Peyer's patch (tissue), 4 donors: ENCODE measurements at regions not wholly inside any gene's neighbourhood (a gene's known extent, or its start where the extent isn't known, plus 50 kb on each side); places are given as distances from the start of the nearest gene placed in this dataset.

Source experiments
- CTCF ChIP-seq, 6 experiments: fragments of 450-650 bp in 4 of 6; fragments of 200-600 bp in 2 of 6; sonication (generic) in 1 of 6; IDR thresholded peaks; one replicate each; pipeline ENCODE4 v1.5.1; 2017 to 2019; ENCODE audit warnings: antibody characterized with exemption in 6 of 6, mild to moderate bottlenecking in 3 of 6, moderate library complexity in 1 of 6
- POLR2A ChIP-seq, 2 donors: fragments of 450-650 bp; IDR thresholded peaks; one replicate each; pipeline ENCODE4 v1.5.1; 2017; ENCODE audit warnings: antibody characterized with exemption in 2 of 2, mild to moderate bottlenecking in 2 of 2, moderate library complexity in 2 of 2

DNA sequence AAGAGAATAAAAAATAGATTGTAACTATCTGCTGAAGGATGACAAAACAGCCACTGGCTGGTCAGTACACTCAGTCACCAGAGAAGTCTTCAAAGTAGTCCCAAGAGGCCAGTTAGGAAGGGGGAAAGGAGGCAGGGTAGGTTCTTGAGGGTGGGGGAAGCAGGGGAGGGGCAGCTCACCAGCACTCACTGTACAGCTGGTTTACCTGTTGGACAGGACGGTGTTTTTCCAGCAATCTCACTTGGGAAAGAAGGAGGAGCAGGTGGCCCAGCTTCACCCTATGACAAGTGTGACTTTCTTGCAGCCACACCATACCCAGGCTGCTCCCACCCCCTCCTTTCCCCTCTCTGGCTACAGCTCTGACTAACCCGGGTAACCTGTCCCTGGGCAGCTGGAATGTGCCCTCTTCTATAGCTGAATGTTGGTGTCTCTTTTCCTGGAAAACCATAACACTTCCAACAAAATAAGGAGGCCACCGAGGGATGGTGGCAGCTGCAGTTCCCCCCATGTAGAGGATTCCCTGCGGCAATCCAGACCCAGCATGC lies 203.4 kb upstream of the NSMCE3 start:
- TF ChIP-seq CTCF (IDR thresholded peaks at IDR 0.05), result no peak
- TF ChIP-seq POLR2A (IDR thresholded peaks at IDR 0.05), result no peak
